Thoracic aorta (tissue), 2 donors: ENCODE measurements at regions not wholly inside any gene's neighbourhood (a gene's known extent, or its start where the extent isn't known, plus 50 kb on each side); places are given as distances from the start of the nearest gene placed in this dataset.

Experiments
- ATAC-seq: fragments of 150-250 bp; one replicate; pipeline ENCODE4 v1.8.0; 2017; ENCODE audit warnings: low read depth; ENCODE audit not compliant: insufficient number of reproducible peaks, low FRiP score
- DNase-seq: peaks from one replicate; pipeline ENCODE4 v3.0.0-alpha.2; 2020; ENCODE audit warnings: low spot score
- H3K27ac ChIP-seq, 2 donors: fragments of 200-600 bp; sonication (generic); 1 replicate in 1 of 2; 2 replicates in 1 of 2; pipeline ENCODE4 v1.5.1; 2016; ENCODE audit warnings: mild to moderate bottlenecking in 2 of 2, moderate library complexity in 2 of 2
- H3K27me3 ChIP-seq: fragments of 200-600 bp; sonication (generic); replicated peaks from 2 replicates; pipeline ENCODE4 v1.6.0; 2016; ENCODE audit warnings: mild to moderate bottlenecking; ENCODE audit not compliant: insufficient read depth
- H3K36me3 ChIP-seq: fragments of 200-600 bp; sonication (generic); one replicate; pipeline ENCODE4 v1.5.1; 2016
- H3K4me1 ChIP-seq, 2 donors: fragments of 200-600 bp; sonication (generic); 1 replicate in 1 of 2; 2 replicates in 1 of 2; pipeline versions ENCODE4 v1.5.1 to v1.6.0; 2016; ENCODE audit warnings: low read depth in 2 of 2, mild to moderate bottlenecking in 1 of 2; ENCODE audit not compliant: control insufficient read depth in 1 of 2
- H3K4me3 ChIP-seq: fragments of 200-600 bp; sonication (generic); 2 replicates; pipeline ENCODE4 v1.5.1; 2016; ENCODE audit warnings: mild to moderate bottlenecking
- H3K9me3 ChIP-seq: fragments of 200-600 bp; sonication (generic); 2 replicates; pipeline ENCODE4 v1.5.1; 2016
- CTCF ChIP-seq: fragments of 200-600 bp; sonication (generic); IDR thresholded peaks from one replicate; pipeline ENCODE4 v1.5.1; 2019; ENCODE audit warnings: antibody characterized with exemption

DNA sequence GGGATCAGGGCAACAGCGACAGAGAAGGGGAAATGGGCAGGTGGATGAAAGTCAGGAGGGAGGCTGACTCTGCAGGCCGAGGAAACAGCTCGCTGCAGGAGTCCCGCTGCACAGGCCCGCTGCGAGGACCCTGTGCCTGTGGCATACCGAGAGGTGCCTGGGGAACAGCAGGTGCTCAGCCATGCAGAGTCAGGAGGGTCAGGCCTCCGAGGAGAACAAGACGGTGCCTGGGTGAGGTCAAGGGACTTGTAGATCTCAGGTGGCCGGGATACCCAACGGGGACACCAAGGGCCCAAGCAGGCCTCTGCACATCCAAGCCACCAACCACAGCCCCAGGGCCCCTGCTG is 67.5 kb downstream of the NCOR2 start:
- Histone ChIP-seq H3K4me3 (no peak overlapping the region), H3K9me3 (no peaks in the 10 kb centered on the region), H3K27me3 (no peaks in the 10 kb centered on the region), H3K36me3 (peaks cover under 1% of the 10 kb centered on the region), H3K27ac (peak overlapping the region; percentile 32 to 51), H3K4me1 (peaks cover 22 to 64% of the 10 kb centered on the region in 2 donors)
- DNase-seq (no peak), ATAC-seq (no peak)
- TF ChIP-seq CTCF = no peak

- TF ChIP-seq CTCF = no peak
- Histone ChIP-seq H3K4me1 (peaks cover 22 to 64% of the 10 kb centered on the region in 2 donors), H3K36me3 (peaks cover 5% of the 10 kb centered on the region), H3K4me3 (no peak overlapping the region), H3K27ac (peak overlapping the region; percentile 51 to 63), H3K27me3 (no peaks in the 10 kb centered on the region), H3K9me3 (no peaks in the 10 kb centered on the region)
- DNase-seq (no peak), ATAC-seq (no peak)
Observed at GRCh38 chr12:124499190-124499753, 68.1 kb downstream of the NCOR2 start.

GRCh38 chr12:124498275-124499189 is 68.9 kb downstream of the NCOR2 start:
- Histone ChIP-seq H3K27me3 (no peaks in the 10 kb centered on the region), H3K4me1 (peaks cover 22 to 64% of the 10 kb centered on the region in 2 donors), H3K4me3 (peak overlapping the region; percentile 19), H3K36me3 (peaks cover 5% of the 10 kb centered on the region), H3K9me3 (no peaks in the 10 kb centered on the region), H3K27ac (peak overlapping the region; percentile 0 to 63)
- TF ChIP-seq CTCF = no peak
- peak; percentile 52 for ATAC-seq
- DNase-seq = no peak

DNA sequence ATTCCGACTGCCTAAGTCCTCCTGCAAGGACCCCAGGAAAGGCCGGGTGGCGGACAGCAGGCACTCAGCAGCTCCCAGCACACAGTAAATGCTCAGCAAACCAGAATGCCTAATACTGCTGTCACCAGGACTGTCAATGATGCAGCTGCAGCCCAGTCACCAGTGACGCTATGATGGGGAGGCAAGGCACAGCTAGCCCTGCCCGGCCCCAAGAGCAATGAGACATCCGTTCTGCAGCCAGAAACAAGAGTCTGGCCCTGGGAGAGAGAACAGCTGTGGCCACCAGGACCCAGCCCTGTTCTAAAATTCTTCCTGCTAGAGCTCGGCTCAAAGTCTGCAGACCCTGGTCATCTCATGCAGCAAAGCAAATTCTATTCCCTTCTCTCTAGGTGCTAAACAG is 69.8 kb downstream of the NCOR2 start:
- Histone ChIP-seq H3K4me1 (peaks cover 22 to 64% of the 10 kb centered on the region in 2 donors), H3K9me3 (no peaks in the 10 kb centered on the region), H3K27ac (peak overlapping the region; percentile 11 to 63), H3K27me3 (no peaks in the 10 kb centered on the region), H3K36me3 (peaks cover 5% of the 10 kb centered on the region), H3K4me3 (peak overlapping the region; percentile 19)
- ATAC-seq (peak; percentile 26), DNase-seq (peak; percentile 64)
- no peak for TF ChIP-seq CTCF

GRCh38 chr12:124497039-124497438 is 70.4 kb downstream of the NCOR2 start:
- H3K4me3 ChIP-seq = no peak overlapping the region
- peak; percentile 69 for ATAC-seq
- H3K36me3 ChIP-seq = peaks cover 5% of the 10 kb centered on the region
- no peak for TF ChIP-seq CTCF
- H3K9me3 ChIP-seq = no peaks in the 10 kb centered on the region
- peak overlapping the region; percentile 11 to 63 for H3K27ac ChIP-seq
- H3K4me1 ChIP-seq = peaks cover 22 to 59% of the 10 kb centered on the region in 2 donors
- no peaks in the 10 kb centered on the region for H3K27me3 ChIP-seq
- no peak for DNase-seq
